ENCODE measurements at regions not wholly inside any gene's neighbourhood (a gene's known extent, or its start where the extent isn't known, plus 50 kb on each side); places are given as distances from the start of the nearest gene placed in this dataset.

DNA sequence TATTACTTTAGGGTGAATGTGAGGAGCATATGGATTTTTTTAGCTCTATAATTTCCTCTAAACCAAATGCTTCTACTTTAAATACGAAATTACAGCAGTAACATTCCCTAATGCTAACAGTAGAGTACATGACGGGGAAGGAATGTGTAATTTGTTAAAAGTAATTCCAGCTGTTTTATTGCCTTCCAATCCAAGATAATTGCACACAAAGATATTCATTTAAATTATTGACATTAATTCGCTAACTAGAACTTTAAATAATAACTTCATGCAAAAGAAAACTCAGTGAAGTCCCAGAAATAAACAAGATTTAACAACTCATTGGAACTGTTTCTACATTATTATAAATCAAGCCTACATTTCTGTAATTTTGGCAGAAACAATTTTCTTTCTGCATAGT, 261.4 kb upstream of the CFAP20DC start:
- TF ChIP-seq EP300 (conservative IDR thresholded peaks at IDR 0.05; ENCODE audit: poor library complexity, severe bottlenecking) (no peak), RAD21 (conservative IDR thresholded peaks at IDR 0.05) (no peak), POLR2AphosphoS5 (IDR thresholded peaks at IDR 0.05) (no peak), TAF1 (IDR thresholded peaks at IDR 0.05; ENCODE audit: low read depth) (no peak), MXI1 (conservative IDR thresholded peaks at IDR 0.05; ENCODE audit: poor library complexity, severe bottlenecking) (no peak), EZH2 (IDR thresholded peaks at IDR 0.05; ENCODE audit: borderline replicate concordance, insufficient read depth, low read length, poor library complexity, severe bottlenecking) (no peak), SMC3 (conservative IDR thresholded peaks at IDR 0.05; ENCODE audit: poor library complexity) (no peak)
- TF ChIP-seq, protein P1, sequence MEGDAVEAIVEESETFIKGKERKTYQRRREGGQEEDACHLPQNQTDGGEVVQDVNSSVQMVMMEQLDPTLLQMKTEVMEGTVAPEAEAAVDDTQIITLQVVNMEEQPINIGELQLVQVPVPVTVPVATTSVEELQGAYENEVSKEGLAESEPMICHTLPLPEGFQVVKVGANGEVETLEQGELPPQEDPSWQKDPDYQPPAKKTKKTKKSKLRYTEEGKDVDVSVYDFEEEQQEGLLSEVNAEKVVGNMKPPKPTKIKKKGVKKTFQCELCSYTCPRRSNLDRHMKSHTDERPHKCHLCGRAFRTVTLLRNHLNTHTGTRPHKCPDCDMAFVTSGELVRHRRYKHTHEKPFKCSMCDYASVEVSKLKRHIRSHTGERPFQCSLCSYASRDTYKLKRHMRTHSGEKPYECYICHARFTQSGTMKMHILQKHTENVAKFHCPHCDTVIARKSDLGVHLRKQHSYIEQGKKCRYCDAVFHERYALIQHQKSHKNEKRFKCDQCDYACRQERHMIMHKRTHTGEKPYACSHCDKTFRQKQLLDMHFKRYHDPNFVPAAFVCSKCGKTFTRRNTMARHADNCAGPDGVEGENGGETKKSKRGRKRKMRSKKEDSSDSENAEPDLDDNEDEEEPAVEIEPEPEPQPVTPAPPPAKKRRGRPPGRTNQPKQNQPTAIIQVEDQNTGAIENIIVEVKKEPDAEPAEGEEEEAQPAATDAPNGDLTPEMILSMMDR (IDR thresholded peaks at IDR 0.05; ENCODE audit: poor library complexity, severe bottlenecking), result no peak
- TF ChIP-seq, protein P2, sequence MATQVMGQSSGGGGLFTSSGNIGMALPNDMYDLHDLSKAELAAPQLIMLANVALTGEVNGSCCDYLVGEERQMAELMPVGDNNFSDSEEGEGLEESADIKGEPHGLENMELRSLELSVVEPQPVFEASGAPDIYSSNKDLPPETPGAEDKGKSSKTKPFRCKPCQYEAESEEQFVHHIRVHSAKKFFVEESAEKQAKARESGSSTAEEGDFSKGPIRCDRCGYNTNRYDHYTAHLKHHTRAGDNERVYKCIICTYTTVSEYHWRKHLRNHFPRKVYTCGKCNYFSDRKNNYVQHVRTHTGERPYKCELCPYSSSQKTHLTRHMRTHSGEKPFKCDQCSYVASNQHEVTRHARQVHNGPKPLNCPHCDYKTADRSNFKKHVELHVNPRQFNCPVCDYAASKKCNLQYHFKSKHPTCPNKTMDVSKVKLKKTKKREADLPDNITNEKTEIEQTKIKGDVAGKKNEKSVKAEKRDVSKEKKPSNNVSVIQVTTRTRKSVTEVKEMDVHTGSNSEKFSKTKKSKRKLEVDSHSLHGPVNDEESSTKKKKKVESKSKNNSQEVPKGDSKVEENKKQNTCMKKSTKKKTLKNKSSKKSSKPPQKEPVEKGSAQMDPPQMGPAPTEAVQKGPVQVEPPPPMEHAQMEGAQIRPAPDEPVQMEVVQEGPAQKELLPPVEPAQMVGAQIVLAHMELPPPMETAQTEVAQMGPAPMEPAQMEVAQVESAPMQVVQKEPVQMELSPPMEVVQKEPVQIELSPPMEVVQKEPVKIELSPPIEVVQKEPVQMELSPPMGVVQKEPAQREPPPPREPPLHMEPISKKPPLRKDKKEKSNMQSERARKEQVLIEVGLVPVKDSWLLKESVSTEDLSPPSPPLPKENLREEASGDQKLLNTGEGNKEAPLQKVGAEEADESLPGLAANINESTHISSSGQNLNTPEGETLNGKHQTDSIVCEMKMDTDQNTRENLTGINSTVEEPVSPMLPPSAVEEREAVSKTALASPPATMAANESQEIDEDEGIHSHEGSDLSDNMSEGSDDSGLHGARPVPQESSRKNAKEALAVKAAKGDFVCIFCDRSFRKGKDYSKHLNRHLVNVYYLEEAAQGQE (IDR thresholded peaks at IDR 0.05; ENCODE audit: borderline replicate concordance), result no peak

Measured in neural cell (in vitro differentiated cells).